DOHH2 (cell line): ENCODE measurements at regions not wholly inside any gene's neighbourhood (a gene's known extent, or its start where the extent isn't known, plus 50 kb on each side); places are given as distances from the start of the nearest gene placed in this dataset.

ENCODE experiments used
- CTCF ChIP-seq: fragments of 200-600 bp; sonication (generic); IDR thresholded peaks from one replicate; pipeline ENCODE4 v1.5.1; 2014; ENCODE audit warnings: antibody characterized with exemption, mild to moderate bottlenecking, low read depth, low read length; ENCODE audit not compliant: poor library complexity, severe bottlenecking
- EZH2phosphoT487 ChIP-seq: fragments of 200-600 bp; sonication (generic); IDR thresholded peaks from 2 replicates; pipeline ENCODE4 v1.6.1; 2017; ENCODE audit warnings: borderline replicate concordance, mild to moderate bottlenecking, antibody characterized with exemption, low read length, moderate library complexity, mixed read lengths

- TF ChIP-seq CTCF (no peak), EZH2phosphoT487 (no peak)
Measured at GRCh38 chr5:155750101-155750500, 576.9 kb upstream of the SGCD start.
